Activated CD4-positive, CD25-positive, alpha-beta regulatory T cell treated with anti-CD3 and anti-CD28 coated beads, Interleukin-2, amount 50 U/mL, for 72 hours (primary cell): ENCODE measurements at regions not wholly inside any gene's neighbourhood (a gene's known extent, or its start where the extent isn't known, plus 50 kb on each side); places are given as distances from the start of the nearest gene placed in this dataset.

Experiments
- DNase-seq: peaks from one replicate; pipeline ENCODE4 v3.0.0; 2021

DNA sequence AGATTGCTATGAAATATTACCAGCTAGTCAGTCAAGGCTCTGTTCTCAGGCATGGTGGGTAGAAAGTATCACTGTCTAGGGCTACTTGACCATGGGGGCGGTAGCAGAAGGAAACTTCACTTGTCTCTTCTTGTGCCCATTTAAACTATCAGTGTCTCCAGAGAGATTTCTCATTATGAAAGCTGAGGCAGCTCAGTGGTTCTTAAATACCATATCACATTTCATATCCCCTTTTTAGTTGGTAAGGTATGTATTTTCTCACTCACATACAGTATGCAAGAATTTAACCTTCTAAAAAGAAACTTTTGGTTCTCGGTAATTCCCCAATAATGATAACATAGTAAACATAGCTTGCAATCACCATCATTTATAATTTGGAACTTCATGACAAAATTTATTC, 1180.0 kb upstream of the TENM4 start:
- DNase-seq = no peak

DNA sequence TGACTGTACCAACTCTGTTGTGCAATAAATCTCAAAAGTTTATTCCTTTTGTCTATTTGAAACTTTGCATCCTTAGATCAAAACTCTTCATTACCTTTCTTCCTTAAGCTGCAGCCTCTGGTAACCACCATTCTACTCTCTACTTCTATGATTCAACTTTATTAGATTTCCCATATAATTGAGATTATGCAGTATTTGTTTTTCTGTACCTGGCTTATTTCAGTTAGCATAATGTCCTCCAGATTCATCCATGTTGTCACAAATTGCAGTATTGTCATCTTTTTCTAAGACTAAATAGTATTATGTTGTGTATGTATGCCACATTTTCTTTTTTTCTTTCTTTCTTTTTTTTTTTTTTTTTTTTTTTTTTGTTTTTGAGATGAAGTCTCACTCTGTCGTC, 1176.3 kb upstream of the TENM4 start:
- DNase-seq = no peak

DNA sequence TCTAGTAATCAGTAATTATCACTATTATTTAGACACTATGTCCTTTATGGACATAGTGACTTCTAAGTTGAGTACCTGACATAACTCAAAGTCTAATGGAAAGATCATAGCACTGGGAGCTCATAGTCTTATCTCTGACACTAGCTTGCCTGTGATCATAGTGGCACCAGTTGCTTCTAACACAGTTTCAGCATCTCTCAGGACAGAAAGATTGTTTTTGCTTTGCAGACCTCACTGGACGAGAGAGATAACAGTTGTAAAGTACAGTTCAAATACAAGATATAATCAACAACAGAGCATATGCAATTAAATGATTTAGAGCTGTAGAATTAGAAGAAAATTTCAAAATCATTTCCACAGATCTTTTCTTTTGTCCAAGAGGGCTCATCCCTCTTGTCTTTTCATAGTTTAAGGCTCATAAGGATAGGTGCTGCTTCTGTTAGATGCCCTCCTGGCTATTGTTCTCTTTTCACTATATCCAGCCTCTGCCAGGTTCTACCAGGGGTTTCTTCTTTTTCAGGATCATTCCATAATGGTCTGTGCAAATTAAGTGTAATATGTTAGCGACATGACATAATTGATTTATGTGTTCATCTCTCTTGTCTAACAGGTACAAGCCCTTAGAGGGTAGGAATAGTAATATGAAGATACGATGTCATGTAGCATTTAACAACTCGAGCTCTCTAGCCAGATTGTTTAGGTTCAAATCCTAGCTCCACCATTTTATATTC, 1175.4 kb upstream of the TENM4 start:
- DNase-seq = no peak

DNA sequence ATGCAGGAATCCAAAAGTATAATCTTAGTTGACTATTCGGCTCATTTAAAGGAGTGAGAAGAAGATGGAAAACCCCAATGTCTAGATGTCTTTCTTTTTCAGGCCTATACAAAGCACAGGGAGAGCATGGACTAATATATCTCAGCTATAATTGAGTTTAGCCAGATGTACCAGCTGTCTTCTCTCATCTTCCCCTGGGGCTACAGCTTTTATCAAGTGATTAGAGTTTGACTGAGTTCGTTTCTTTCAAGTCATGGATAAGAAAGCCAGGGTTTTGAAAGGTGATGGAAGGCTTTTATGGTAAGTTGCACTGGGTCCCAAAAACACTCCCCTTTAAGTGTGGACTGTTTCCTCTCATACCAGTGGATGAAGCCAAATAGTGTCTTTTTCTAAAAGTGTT, 1172.8 kb upstream of the TENM4 start:
- no peak for DNase-seq

DNA sequence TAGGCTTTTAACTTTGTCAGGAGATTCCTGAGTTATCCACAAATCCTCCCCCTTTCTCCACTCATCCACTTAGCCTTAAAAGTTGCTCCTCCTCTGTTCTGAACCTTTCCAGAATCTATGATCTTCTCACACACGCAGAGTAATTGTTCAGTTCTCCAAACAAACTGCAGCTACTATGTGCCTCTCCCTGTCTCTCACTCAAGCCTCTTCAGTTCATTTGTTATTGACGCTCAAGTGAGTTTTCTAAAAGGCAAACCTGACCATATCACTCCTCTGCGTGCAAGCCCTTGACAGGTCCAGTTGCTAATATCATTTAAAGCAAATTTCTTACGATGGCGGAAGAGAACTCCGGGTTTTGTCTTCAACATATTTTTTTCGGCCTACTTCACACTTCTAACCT, 1169.7 kb upstream of the TENM4 start:
- no peak for DNase-seq

DNA sequence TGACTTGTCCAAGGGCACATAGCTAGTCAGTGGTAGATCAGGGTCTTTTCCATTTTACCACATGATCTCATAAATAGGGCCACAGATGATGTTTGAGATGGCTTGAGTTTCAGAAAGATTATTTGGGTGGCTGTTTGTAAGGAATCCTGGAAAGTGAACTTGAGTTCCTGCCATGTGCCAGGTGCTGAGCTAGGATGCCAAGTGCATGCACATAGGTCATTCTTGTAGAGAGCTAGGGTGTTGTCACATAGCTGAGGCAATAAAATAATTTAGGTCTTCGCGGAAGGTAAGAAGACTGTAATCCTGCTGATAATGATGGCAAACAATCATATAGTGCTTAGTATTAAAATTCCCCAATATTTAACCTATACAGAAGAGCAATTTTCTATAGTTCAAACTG, 1162.6 kb upstream of the TENM4 start:
- no peak for DNase-seq

DNA sequence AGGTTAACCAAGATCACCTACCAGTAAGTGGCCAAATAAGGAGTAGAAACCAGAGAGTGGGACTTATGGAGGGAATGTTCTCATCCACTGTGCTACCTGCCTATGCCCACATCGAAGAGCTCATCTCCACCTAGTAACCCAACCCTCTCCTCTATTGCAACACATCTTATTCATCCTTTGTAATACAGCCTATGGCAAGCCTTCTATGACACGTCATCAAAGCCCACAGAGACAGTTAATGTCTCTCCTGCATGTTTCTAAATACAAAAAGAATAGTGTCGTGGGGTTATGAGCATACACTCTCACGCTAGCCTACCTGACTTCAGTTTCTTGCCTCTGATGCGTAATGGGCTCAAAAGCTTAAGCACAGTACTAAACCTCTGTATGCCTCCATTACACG, 1158.1 kb upstream of the TENM4 start:
- no peak for DNase-seq

DNA sequence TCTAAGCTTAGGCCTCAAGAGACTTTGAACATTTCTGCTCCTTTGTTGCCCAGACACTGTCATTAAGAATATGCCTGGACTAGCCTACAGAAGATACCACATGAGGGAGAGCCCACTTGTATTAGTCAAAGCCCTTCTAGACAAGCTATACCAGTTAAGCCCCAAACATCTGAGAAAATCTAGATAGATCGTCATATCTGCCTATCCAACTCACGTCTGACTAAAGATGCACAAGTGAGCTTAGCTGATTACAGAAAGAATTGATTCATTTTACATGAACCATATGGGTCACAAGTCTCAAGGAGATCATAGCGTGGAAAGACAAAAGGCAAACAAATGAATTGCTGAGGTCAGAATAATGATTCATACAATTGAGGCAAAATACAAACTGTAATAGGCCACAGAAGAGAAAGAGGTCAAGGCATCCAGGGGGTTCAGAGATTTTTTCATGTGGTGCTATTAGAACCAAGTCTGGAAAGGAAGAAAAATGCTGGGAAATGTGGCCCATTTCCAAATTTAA, 1155.5 kb upstream of the TENM4 start:
- DNase-seq = no peak

DNA sequence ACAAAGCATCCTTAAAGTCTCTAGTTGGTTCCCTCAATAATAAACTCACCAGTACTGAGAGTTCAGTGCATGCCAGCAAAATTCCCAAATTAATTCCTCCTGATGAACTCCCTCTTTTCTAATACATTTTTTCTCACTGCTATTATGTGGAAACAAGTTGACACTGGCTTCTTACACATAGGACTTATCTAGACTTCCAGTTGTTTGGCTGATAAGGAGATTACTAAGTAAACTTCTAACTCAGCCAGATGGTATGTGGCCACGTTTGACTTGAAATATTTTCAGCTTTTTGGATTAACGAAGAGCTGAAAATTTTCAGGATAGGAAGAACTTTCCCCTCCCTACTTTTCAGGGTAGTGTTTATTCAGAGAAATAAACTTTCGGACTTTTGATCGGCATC, 1154.2 kb upstream of the TENM4 start:
- DNase-seq = no peak

DNA sequence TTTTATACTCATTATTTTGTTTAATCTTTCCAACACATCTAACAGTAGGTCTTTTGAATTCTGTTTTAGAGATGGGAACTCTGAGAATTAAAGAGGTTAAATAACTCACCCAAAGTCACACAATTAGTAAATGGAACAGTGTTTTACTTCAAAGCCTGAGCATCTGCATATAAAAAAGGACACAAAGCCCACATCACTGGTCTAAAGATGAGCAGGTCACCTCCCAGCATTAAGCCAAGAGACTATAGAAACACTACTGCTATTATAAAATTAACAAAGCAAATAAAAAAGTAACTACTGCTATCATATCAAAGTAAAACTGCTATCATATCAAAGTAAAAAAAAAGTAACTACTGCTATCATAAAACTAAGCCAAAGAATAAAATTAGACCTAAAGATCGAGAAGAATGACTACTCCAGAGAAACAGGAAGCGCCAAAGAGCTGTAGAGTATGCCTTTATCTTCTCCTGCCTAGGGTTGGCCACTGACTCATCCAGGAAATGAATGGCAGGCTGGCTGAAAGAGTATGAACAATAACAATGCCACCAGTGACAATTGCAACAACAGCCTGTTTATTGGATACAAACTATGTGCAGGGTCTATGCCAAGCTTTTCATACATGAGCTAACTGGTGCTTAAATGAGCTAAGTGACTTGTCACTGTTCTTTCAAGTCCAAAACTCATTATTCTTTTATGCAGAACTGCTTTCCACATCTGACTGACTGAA, 1153.0 kb upstream of the TENM4 start:
- no peak for DNase-seq

DNA sequence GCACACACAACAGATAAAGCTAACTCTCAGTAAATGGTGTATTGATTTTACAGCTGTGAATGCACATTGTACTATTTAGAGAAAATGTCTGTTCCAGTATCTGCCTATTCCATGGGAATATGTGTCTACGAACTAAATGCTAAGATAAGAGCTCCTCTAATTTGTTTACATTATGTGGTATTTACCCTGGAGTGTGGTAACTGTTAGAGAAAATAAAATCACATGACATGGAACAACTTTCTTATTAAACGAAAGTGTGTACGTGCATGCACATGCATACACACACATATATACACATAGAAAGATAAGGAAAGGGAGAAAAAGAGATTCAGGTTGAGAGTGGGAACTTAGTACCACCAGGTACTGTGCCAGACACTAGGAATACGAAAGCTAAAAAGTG, 1151.7 kb upstream of the TENM4 start:
- DNase-seq = no peak

DNA sequence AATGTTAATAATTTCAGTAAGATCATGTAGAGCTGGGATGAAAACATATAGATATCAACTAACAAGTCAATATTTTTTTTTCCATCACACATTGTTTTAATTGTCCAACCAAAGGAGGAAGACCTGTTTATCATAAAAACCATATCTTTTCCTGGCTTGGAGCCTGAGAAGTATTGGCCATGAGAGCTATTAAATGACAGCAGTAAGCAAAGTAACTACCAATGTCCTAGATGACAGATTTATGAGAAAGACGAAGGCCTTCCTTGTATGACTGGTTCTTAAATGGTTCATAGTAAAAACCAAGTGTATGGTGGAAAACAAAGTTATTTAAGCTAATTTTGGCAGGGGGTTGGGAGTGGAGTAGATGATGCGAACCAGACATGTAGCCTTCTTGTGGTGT, 1147.1 kb upstream of the TENM4 start:
- no peak for DNase-seq

DNA sequence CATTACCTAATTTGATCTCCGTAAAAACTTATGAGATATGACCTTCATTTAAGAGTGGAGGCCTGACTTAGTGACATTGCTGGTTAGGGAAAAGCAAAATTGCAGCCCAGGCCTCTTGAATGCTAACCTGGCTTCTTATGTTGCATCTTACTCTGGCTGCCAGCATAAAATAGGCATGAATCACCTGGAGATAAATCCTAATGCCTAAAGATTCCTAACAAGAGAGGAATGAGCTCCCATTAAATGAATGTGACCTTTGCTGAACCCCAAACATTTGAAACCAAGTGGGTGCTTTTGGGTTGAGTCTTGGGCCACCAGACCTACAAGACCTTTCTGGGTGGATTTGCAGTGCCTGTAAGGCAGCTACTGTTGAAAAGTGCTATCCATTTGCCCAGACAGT, 1145.6 kb upstream of the TENM4 start:
- no peak for DNase-seq

DNA sequence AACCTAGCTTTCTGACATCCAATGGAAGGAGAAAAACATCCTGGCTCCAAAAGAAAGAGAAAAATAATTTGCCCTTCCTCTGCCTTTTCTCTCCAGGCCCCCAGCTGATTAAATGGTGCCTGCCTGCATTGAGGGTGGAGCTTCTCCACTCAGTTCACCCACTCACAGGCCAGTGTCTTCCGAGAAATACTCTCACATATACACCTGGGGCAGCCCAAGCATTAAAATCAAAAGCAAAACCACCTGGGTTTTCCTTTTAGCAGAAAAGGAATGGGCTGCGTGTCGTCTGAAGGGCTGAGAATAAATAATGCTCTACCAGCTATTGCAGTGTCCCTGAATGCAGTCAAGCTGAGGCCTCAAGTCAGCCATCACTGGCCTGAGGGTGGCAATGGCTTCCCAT, 1143.8 kb upstream of the TENM4 start:
- no peak for DNase-seq

DNA sequence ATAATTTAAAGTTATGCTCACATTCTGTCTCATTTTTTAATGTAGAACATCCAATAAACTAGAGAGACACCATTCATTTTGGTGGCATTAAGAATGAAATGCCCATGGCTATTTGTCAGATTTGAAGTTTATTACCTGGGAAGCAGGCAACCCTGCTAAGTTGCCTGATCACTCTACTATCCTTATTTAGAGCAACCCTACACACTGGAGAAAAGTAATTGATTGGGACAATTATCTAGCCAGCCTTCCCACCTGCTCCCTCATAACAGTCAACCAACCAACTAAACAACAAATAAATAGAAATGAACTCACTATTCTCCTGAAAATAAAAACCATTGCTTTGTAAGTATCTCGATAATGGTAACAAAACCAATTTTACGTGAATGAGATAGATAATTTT, 1129.0 kb upstream of the TENM4 start:
- no peak for DNase-seq

DNA sequence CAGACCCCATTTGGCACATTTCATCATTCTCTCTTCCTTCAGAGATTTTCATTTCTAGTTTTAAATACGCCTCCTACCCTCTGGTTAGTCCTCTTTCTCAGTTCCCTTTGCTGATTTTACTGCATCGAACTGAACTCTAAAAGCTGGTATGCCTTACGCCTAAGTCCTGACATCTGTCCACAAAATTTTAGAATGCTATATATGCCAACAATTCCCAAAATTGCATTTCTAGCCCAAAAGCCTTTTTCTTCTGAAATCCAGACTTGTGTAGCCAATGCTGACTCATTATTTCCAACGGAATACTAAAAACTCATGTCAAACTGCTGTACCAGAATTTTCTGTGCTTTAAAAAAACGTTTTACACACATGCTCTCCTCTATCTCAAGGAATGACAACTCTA, 1124.4 kb upstream of the TENM4 start:
- DNase-seq = no peak

DNA sequence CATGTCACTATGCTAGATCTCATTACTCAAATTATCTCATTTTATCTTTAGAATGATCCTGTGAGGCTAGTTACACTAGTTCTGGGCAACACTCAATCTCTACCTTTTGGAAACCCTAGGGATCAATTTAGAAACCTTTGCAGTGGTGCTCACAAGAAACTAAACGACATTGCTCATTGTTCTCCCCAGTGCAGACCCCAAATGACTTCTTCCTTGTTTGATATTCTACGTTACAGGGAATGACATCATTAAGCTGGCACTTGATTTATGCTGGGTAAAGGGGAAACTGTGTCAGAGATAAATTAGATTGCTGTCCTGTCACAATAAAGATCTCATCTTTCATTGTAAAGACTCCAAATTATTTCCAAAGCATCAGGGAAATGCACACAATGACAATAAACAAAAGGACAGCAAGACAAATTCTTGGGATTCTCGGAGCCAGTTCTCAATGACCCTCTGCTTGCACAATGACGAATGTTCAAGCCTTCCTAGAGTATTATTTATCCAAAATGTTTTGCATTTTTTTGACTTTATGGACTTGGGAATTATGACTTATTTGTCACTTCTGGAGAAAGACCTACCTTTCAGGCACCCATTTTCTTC, 1121.8 kb upstream of the TENM4 start:
- DNase-seq = no peak

DNA sequence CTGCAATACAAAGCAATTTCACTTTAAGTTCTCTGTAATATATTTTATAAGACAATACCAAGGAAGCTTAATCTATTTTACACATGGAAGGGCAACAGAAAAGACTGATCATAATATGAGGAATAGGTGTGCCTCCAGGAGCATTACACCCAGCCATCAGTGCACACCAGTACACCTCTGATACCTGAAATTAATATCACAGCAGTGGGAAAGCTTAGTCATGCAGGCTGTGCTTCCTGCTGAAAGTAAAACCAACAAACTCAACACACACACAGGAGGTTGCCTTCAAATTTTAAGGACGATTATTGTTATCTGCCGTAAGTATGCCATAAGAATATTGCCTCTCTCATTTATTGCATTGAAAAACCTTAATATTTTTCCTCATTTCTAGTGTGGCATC, 1119.1 kb upstream of the TENM4 start:
- DNase-seq = no peak

DNA sequence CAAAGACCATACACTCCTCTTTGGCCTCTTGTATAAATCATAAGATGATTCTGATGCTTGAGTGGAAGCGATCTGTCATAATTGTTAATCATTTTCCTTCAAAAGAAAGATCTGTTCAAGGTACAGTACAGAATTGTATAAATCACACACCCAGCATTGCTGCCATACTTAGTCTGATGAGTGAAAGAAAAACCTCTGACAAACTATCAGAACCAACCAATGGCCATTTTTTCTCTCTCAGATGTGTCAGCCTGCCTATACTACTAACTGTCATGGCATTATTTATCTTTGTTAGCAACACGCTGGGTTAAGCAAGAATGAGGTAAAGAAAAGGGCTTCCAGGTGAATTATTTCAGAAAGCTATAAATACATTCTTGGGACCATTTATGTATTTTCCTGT, 1112.7 kb upstream of the TENM4 start:
- DNase-seq = no peak

DNA sequence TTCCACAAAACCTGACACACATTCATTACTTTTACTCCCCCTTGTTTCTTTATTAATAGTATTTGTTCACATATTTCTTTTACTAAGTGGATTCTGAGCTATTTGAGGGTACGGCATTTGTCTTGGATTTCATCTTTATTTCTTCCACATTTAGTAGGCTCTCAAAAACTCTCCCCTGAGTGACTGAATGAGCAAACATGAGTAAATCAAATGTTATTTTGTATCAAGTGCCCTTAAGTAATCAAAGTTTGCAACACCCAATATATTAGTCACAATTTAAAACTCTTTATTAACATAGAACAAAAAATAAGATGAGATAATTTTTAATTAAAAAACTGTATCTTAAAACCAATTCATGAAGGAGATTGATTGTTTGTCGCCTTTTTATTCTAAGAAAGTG, 1101.9 kb upstream of the TENM4 start:
- DNase-seq = no peak

DNA sequence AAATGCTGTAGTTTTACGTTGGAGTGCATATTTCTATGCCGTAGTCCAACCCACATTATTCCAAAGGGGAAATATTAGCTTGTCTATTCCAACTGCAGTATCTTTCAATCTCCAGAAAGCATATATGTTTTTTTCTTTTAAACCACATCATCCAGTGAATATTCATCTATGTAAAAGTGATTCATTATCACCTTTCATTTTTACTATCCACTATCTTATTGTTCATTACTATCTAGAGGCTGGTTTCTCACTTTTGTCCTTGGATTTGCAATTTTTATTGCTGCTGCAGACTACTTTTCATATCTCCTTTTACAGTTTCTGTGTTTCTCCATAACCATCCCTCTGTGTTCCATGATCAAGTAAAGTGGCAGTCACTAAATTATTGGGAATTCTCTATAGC, 1097.2 kb upstream of the TENM4 start:
- no peak for DNase-seq

DNA sequence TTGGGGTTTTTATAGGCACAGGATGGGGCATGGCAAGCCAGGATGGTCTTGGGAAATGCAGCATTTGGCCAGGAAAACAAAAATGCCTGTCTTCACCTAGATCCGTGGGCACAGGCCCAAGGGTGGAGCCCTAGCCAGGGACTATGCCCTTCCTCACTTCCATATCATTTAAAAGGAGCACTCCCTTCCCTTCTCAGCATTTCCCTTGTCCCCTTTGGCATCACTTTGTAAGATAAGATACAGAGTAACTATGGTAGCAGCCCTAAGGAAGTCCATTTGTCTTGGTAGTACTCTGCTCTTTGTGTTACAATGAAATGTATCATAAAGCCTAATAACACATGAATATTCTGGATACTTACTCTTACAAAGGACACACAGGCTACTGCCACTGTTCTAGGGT, 1092.6 kb upstream of the TENM4 start:
- DNase-seq = no peak

DNA sequence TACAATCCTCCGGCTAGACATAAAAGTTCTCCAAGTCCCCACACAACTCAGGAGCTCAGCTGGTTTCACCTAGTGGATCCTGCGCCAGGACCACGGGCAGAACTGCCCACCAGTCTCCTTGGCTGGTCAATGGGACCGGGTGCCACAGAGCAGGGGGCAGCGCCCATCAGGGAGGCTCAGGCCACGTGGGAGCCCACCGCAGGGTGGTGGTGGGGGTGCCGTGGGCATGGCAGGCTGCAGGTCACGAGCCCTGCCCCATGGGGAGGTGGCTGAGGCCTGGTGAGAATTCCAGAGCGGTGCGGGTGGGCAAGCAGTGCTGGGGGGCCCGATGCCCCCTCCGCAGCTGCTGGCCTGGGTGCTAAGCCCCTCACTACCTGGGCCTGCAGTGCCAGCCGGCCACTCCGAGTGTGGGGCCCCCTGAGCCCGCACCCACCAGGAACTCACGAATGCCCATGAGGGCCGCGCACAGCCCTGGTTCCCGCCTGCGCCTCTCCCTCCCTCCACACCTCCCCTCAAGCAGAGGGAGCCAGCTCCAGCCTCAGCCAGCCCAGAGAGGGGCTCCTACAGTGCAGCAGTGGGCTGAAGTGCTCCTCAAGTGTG, 1091.9 kb upstream of the TENM4 start:
- no peak for DNase-seq

DNA sequence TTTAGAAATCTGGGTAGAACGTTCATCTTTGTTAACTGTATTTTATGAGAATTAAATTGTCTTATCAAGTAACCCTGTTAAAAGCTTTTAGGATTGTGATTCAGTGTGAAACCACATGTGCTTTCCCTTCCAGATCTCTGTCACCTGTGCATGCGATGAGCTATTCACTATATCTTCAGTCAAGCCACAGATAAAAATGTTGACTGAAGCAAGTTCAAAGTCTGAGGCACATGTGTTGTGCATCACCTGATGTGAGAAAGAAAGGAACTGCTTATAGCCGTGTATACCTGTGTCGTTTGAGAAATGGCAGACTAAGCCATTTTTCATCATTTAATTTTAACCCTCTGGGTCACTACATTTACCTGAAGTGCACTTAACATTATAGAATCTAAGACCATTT, 1088.9 kb upstream of the TENM4 start:
- DNase-seq = no peak
